Mesendoderm (in vitro differentiated cells): ENCODE measurements at regions not wholly inside any gene's neighbourhood (a gene's known extent, or its start where the extent isn't known, plus 50 kb on each side); places are given as distances from the start of the nearest gene placed in this dataset. TPM values are rescaled to one million over a fixed set of nuclear protein-coding genes. Genes with fewer than 3 reads are reported as not detected.

Experiments used
- DNase-seq: peaks from one replicate; pipeline ENCODE4 v3.0.0; 2013
- H2AK5ac ChIP-seq: 2 replicates; pipeline ENCODE4 v1.6.1; 2013; ENCODE audit warnings: low read length, inconsistent platforms
- H2BK120ac ChIP-seq: 2 replicates; pipeline ENCODE4 v1.6.1; 2013; ENCODE audit warnings: low read depth, mild to moderate bottlenecking, low read length, moderate library complexity, mixed read lengths
- H2BK15ac ChIP-seq: replicated peaks from 2 replicates; pipeline ENCODE4 v1.6.1; 2013; ENCODE audit warnings: low read depth, mild to moderate bottlenecking, moderate library complexity
- H2BK5ac ChIP-seq: 2 replicates; pipeline ENCODE4 v1.6.1; 2013; ENCODE audit warnings: low read length, inconsistent platforms
- H3K18ac ChIP-seq: 2 replicates; pipeline ENCODE4 v1.6.1; 2013; ENCODE audit warnings: mild to moderate bottlenecking, low read length, mixed read lengths
- H3K23ac ChIP-seq: one replicate; pipeline ENCODE4 v1.6.1; 2013; ENCODE audit warnings: low read length
- H3K27ac ChIP-seq: 2 replicates; pipeline ENCODE4 v1.5.1; 2013; ENCODE audit warnings: low read depth, mild to moderate bottlenecking, inconsistent platforms, low read length, moderate library complexity
- H3K27me3 ChIP-seq: 2 replicates; pipeline ENCODE4 v1.6.1; 2013; ENCODE audit warnings: low read length, control low read depth, mild to moderate bottlenecking, inconsistent platforms; ENCODE audit not compliant: insufficient read depth, poor library complexity
- H3K36me3 ChIP-seq: 2 replicates; pipeline ENCODE4 v1.6.1; 2013; ENCODE audit warnings: low read length, inconsistent platforms; ENCODE audit not compliant: control insufficient read depth, insufficient read depth
- H3K4ac ChIP-seq: one replicate; pipeline ENCODE4 v1.6.1; 2013; ENCODE audit warnings: low read depth, mild to moderate bottlenecking, low read length, moderate library complexity
- H3K4me1 ChIP-seq: 2 replicates; pipeline ENCODE4 v1.6.1; 2013; ENCODE audit warnings: low read depth, low read length, inconsistent platforms; ENCODE audit not compliant: control insufficient read depth
- H3K4me2 ChIP-seq: 2 replicates; pipeline ENCODE4 v1.6.1; 2013; ENCODE audit warnings: low read length
- H3K4me3 ChIP-seq: 2 replicates; pipeline ENCODE4 v1.5.1; 2013; ENCODE audit warnings: mild to moderate bottlenecking, low read length
- H3K56ac ChIP-seq: one replicate; pipeline ENCODE4 v1.6.1; 2013; ENCODE audit warnings: low read length
- H3K79me1 ChIP-seq: 2 replicates; pipeline ENCODE4 v1.6.1; 2013; ENCODE audit warnings: low read length, inconsistent platforms
- H3K79me2 ChIP-seq: 2 replicates; pipeline ENCODE4 v1.6.1; 2013; ENCODE audit warnings: mild to moderate bottlenecking, low read length; ENCODE audit not compliant: control insufficient read depth, insufficient read depth
- H3K9ac ChIP-seq: 2 replicates; pipeline ENCODE4 v1.6.1; 2013; ENCODE audit warnings: low read length, inconsistent platforms
- H4K5ac ChIP-seq: one replicate; pipeline ENCODE4 v1.6.1; 2013; ENCODE audit warnings: low read length
- H4K8ac ChIP-seq: one replicate; pipeline ENCODE4 v1.6.1; 2013; ENCODE audit warnings: low read depth, mild to moderate bottlenecking, control low read depth, low read length, moderate library complexity
- WGBS: extraction: QIAGEN DNeasy Blood & Tissue Kit; methylation state at CpG from one replicate; pipeline ENCODE4 v1.1.7; 2013; ENCODE audit warnings: low lambda C conversion rate, missing lambda C conversion rate; ENCODE audit not compliant: insufficient coverage; ENCODE audit errors: extremely low coverage; 5-methylcytosine and 5-hydroxymethylcytosine counted together
- small RNA-seq: library from polyadenylated mRNA; stranded (forward); fragments of <200 nt; extraction: miRNeasy Mini kit (QIAGEN cat#:217004); gene quantifications from one replicate; pipeline ENCODE3, GENCODE V24; 2013; ENCODE audit not compliant: insufficient read depth

GRCh38 chr1:184326278-184326677 lies 60.6 kb upstream of the C1orf21 start:
- DNase-seq: no peak
- Histone ChIP-seq H3K79me1 (no peaks in the 10 kb centered on the region), H2BK120ac (no peak overlapping the region), H3K4ac (no peak overlapping the region), H3K23ac (no peak overlapping the region), H3K27ac (no peak overlapping the region), H2BK15ac (no peak overlapping the region), H3K9ac (no peak overlapping the region), H3K79me2 (no peaks in the 10 kb centered on the region), H3K18ac (no peak overlapping the region), H2AK5ac (no peak overlapping the region), H3K4me3 (no peak overlapping the region), H3K27me3 (no peaks in the 10 kb centered on the region), H3K4me2 (no peak overlapping the region), H2BK5ac (no peak overlapping the region), H4K8ac (no peak overlapping the region), H3K36me3 (no peaks in the 10 kb centered on the region), H4K5ac (no peak overlapping the region), H3K56ac (no peak overlapping the region), H3K4me1 (no peaks in the 10 kb centered on the region)
- no CpG with 5 or more reads among the region's 6 CpGs for WGBS

GRCh38 chr1:184329245-184329953 lies 57.4 kb upstream of the C1orf21 start:
- Histone ChIP-seq H3K4me2 (no peak overlapping the region), H2AK5ac (no peak overlapping the region), H3K9ac (no peak overlapping the region), H3K4ac (no peak overlapping the region), H3K18ac (no peak overlapping the region), H3K23ac (no peak overlapping the region), H4K8ac (no peak overlapping the region), H3K27me3 (no peaks in the 10 kb centered on the region), H3K36me3 (no peaks in the 10 kb centered on the region), H3K4me3 (no peak overlapping the region), H3K79me2 (no peaks in the 10 kb centered on the region), H4K5ac (no peak overlapping the region), H2BK120ac (no peak overlapping the region), H3K4me1 (no peaks in the 10 kb centered on the region), H3K79me1 (no peaks in the 10 kb centered on the region), H3K27ac (no peak overlapping the region), H3K56ac (no peak overlapping the region), H2BK5ac (no peak overlapping the region), H2BK15ac (no peak overlapping the region)
- no CpG with 5 or more reads among the region's 7 CpGs for WGBS
- DNase-seq: no peak

DNA sequence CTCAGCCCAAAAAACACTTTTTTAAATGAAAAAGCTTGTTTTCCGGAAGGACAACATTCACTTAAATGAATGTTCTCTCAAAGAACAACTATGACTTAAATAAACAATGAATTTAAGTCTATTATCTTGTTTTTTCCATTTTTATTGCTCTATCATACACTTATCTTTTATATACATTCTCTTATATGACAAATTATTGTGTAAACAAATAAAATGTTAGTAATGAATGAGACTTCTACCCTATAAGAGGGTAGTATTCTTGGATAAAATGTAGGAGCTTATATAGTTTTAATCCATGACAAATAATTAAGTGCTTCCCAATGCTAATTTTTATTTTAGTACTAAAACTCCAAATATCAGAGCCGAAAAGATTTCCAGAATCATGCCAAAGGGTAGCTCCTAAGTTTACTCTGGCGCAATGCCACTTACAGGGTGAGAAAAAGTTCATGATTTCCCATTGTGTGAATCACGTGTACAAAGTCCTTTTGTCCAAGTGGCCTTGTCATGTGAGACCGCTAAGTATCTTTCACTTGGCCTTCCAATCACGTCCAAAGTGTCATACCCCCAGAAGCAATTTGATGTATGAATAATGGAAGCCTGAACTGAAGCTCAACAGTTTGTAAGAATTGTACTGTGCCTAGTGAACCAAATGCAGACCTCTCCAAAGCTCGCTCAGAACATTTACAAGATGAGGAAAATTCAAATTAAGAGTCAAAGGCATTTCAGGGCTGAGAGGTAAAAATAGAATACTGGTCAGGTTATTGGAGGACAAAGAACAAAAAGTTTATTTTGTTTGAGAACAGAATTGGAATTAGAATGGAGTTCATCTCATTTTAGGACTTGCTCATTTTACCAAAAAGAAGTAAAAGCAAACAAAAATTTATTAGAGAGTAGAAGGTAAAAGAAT lies 56.6 kb upstream of the C1orf21 start:
- Histone ChIP-seq H2BK120ac (no peak overlapping the region), H3K27me3 (no peaks in the 10 kb centered on the region), H3K56ac (no peak overlapping the region), H3K4me3 (no peak overlapping the region), H3K79me1 (no peaks in the 10 kb centered on the region), H4K5ac (no peak overlapping the region), H3K9ac (no peak overlapping the region), H2BK15ac (no peak overlapping the region), H3K4me1 (no peaks in the 10 kb centered on the region), H3K18ac (no peak overlapping the region), H3K4ac (no peak overlapping the region), H4K8ac (no peak overlapping the region), H3K36me3 (no peaks in the 10 kb centered on the region), H3K27ac (no peak overlapping the region), H2AK5ac (no peak overlapping the region), H3K4me2 (no peak overlapping the region), H3K23ac (no peak overlapping the region), H3K79me2 (no peaks in the 10 kb centered on the region), H2BK5ac (no peak overlapping the region)
- no peak for DNase-seq
- no CpG with 5 or more reads among the region's 7 CpGs for WGBS

- no peak overlapping the region for H3K9ac ChIP-seq
- H2BK120ac ChIP-seq: no peak overlapping the region
- H3K18ac ChIP-seq: no peak overlapping the region
- H3K23ac ChIP-seq: no peak overlapping the region
- H2BK15ac ChIP-seq: no peak overlapping the region
- no peak overlapping the region for H4K8ac ChIP-seq
- H3K4me1 ChIP-seq: no peaks in the 10 kb centered on the region
- no peaks in the 10 kb centered on the region for H3K27me3 ChIP-seq
- no peak overlapping the region for H2AK5ac ChIP-seq
- no peak overlapping the region for H3K27ac ChIP-seq
- no peak overlapping the region for H3K4me2 ChIP-seq
- no peaks in the 10 kb centered on the region for H3K79me1 ChIP-seq
- no peak overlapping the region for H4K5ac ChIP-seq
- no peaks in the 10 kb centered on the region for H3K36me3 ChIP-seq
- no peak overlapping the region for H3K56ac ChIP-seq
- no peaks in the 10 kb centered on the region for H3K79me2 ChIP-seq
- no peak for DNase-seq
- no peak overlapping the region for H3K4me3 ChIP-seq
- no peak overlapping the region for H3K4ac ChIP-seq
- no peak overlapping the region for H2BK5ac ChIP-seq
- no CpG with 5 or more reads among the region's 4 CpGs for WGBS
Observed at GRCh38 chr1:184330875-184331274, 56.0 kb upstream of the C1orf21 start.

Small RNA genes in the stretch of these regions (small RNA-seq; reads per million reads assigned to genes)
- not detected for gene RF00019
